HUES48 (cell line): ENCODE measurements at regions not wholly inside any gene's neighbourhood (a gene's known extent, or its start where the extent isn't known, plus 50 kb on each side); places are given as distances from the start of the nearest gene placed in this dataset.

ENCODE experiments used
- H3K27ac ChIP-seq: one replicate; pipeline ENCODE4 v1.7.0; 2013; ENCODE audit warnings: low read depth, low read length, inconsistent platforms
- H3K27me3 ChIP-seq: 2 replicates; pipeline ENCODE4 v1.6.1; 2013; ENCODE audit warnings: mild to moderate bottlenecking, low read length; ENCODE audit not compliant: control insufficient read depth, insufficient read depth
- H3K36me3 ChIP-seq: 2 replicates; pipeline ENCODE4 v1.6.1; 2013; ENCODE audit warnings: low read length; ENCODE audit not compliant: control insufficient read depth, insufficient read depth
- H3K4me1 ChIP-seq: 2 replicates; pipeline ENCODE4 v1.6.1; 2013; ENCODE audit warnings: mild to moderate bottlenecking, low read length; ENCODE audit not compliant: control insufficient read depth, insufficient read depth
- H3K4me3 ChIP-seq: 2 replicates; pipeline ENCODE4 v1.5.1; 2013; ENCODE audit warnings: mild to moderate bottlenecking, low read depth, low read length
- H3K9ac ChIP-seq: 2 replicates; pipeline ENCODE4 v1.6.1; 2013; ENCODE audit warnings: mild to moderate bottlenecking, low read depth, low read length, moderate library complexity
- H3K9me3 ChIP-seq: 2 replicates; pipeline ENCODE4 v1.6.1; 2013; ENCODE audit warnings: low read length; ENCODE audit not compliant: control insufficient read depth, insufficient read depth

DNA sequence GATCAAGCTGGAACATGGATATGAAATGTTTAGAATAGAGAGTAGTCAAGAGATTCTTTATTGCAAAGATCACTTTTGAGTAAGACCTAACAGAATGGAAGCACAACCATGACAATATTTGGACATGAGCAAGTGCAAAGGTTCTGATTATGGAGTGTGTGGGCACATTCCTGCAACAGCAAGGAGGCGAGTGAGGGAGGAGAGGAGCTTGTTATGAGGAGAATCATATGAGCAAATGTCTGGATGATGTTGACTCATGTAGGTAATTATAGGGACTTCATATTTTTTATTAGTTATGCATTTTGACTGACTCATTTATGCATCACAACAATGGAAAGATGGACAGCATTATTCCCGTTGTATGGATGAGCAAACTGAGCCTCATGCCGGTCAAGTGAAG lies 100.8 kb upstream of the SLC35B3 start:
- no peak overlapping the region for H3K4me3 ChIP-seq
- no peaks in the 10 kb centered on the region for H3K4me1 ChIP-seq
- no peak overlapping the region for H3K9ac ChIP-seq
- H3K9me3 ChIP-seq: peaks cover 12% of the 10 kb centered on the region; the same call in 1 of the 2 replicates
- H3K36me3 ChIP-seq: no peaks in the 10 kb centered on the region
- H3K27me3 ChIP-seq: no peaks in the 10 kb centered on the region
- H3K27ac ChIP-seq: no peak overlapping the region

DNA sequence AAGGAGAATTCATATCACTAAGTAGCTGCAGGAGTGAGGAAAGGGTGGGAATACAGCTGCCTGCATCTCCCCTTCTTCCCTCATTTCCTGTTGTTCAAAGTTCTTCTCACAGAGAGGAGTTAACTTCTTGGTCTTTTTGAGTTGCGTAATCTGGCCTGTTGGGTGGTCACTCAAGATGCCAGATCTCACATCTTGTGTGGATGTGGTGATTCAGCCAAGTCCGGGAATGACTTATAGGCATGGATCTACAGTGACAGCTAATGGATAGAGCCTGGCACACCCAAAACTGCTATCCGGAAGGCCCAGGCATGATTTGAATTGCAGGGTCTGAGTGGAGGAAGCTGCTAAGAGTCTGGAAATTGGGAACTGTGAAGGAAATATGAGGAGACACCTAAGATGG lies 100.2 kb upstream of the SLC35B3 start:
- Histone ChIP-seq H3K9me3 (peaks cover 6% of the 10 kb centered on the region; the same call in 1 of the 2 replicates), H3K9ac (no peak overlapping the region), H3K27me3 (no peaks in the 10 kb centered on the region), H3K27ac (no peak overlapping the region), H3K4me3 (no peak overlapping the region), H3K4me1 (no peaks in the 10 kb centered on the region), H3K36me3 (no peaks in the 10 kb centered on the region)

DNA sequence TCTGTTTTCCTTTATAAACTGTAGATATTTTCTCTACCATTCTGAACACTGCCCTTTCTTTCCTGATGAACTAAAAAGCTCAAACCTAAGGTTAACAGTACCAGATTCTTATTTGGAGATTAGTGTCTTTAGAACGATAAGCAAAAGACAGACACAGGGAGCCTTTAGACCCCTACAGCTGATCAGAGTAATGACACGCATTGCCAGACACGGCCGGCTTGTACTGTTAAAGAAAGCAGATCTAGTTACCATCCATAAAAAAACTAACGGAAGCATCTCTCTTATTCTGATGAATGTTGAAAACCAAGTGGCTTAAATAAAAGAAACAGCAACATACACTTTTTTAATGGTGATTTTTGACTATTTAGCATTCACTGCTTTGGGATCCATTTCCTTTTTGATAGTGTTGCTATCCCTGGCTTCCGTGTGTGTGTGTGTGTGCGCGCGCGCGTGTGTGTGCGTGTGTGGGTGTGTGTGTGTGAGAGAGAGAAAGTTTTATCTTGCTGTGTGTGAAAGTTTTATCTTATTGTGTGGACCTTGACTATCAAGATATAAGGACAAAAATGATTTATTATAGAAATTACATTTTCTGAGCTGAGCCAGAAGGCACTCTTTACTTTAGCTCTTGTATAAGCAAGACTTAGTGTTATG lies 95.6 kb upstream of the SLC35B3 start:
- Histone ChIP-seq H3K4me1 (no peaks in the 10 kb centered on the region), H3K27ac (no peak overlapping the region), H3K36me3 (no peaks in the 10 kb centered on the region), H3K9me3 (no peaks in the 10 kb centered on the region), H3K4me3 (no peak overlapping the region), H3K9ac (no peak overlapping the region), H3K27me3 (no peaks in the 10 kb centered on the region)

DNA sequence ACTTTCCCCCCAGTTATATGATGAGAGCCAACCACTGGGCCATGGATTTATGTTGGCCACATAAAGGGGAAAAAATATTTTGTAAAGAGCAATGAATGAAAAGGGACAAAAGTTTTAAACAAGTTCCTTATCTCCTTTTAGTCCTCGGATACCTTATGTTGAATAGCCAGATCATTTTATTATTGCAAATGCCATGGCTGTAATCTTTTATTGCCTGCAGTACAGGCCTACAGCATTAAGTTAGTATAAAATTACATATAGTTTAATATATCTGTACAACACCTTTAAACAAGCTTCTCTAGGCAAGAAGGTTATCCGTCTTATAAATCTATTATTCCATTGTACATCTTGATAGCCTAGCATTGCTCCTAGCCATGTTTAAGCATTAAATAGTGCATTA lies 93.9 kb upstream of the SLC35B3 start:
- H3K27ac ChIP-seq: no peak overlapping the region
- H3K9ac ChIP-seq: no peak overlapping the region
- H3K4me1 ChIP-seq: no peaks in the 10 kb centered on the region
- no peaks in the 10 kb centered on the region for H3K9me3 ChIP-seq
- no peak overlapping the region for H3K4me3 ChIP-seq
- H3K36me3 ChIP-seq: no peaks in the 10 kb centered on the region
- H3K27me3 ChIP-seq: no peaks in the 10 kb centered on the region

DNA sequence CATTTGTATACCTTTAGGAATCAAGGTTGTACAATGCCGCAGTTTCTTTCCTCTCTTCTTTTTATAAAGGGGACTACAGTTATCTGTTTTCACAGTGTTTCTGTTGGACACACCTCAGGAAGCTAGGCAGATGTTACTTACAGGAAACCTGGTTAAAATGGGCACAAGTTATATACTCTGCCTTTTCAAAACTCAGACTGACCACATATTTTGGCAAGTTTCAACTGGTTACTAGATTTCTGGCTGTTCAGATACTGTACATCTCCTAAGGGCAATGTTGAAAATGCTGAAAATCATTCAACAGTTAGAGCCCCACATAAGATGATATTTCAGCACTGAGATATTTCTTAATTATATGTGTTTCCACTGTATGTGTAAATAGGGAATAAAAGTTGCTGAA lies 92.5 kb upstream of the SLC35B3 start:
- H3K4me1 ChIP-seq: no peaks in the 10 kb centered on the region
- H3K27me3 ChIP-seq: no peaks in the 10 kb centered on the region
- no peaks in the 10 kb centered on the region for H3K9me3 ChIP-seq
- H3K27ac ChIP-seq: no peak overlapping the region
- H3K36me3 ChIP-seq: no peaks in the 10 kb centered on the region
- no peak overlapping the region for H3K4me3 ChIP-seq
- no peak overlapping the region for H3K9ac ChIP-seq

DNA sequence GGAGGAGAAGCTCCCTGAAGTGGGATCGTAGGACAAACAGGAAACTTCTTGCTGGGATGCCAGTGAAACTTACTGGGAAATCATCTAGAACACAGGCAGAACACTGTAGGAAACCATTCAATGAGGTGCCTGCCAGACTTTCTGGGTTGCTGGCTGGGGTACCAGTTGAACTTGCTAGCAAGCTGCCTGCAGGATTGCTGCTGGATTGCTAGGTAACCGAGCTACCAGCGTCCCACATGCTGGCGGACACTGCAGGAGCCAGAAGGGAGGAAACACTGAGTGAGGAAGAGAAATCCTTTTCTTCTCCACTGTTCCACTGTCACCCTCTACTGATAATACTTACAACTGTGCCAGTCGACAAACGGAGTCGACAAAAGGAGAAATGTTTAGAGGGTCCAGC lies 91.3 kb upstream of the SLC35B3 start:
- Histone ChIP-seq H3K9ac (no peak overlapping the region), H3K27me3 (no peaks in the 10 kb centered on the region), H3K9me3 (no peaks in the 10 kb centered on the region), H3K4me1 (no peaks in the 10 kb centered on the region), H3K36me3 (no peaks in the 10 kb centered on the region), H3K4me3 (no peak overlapping the region), H3K27ac (no peak overlapping the region)

DNA sequence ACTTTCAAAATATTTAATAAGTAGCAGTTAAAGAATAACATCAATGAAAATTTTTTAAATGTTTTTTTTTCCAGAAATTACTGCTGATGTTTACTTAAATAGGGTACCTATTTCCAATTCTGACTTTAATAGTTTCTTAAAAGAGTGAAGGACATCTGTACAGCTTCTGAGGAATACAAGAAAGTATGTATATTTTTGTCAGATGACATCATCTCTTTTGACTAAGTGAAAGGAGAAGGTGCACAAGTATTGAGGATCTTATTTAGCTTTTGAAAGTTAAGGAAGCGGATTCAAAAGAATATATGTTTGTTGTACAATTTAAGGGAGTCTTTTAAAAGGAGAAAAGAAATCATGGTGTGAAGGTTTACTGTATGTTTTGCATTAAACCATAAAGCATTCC lies 90.0 kb upstream of the SLC35B3 start:
- Histone ChIP-seq H3K36me3 (no peaks in the 10 kb centered on the region), H3K27ac (no peak overlapping the region), H3K9ac (no peak overlapping the region), H3K27me3 (no peaks in the 10 kb centered on the region), H3K9me3 (no peaks in the 10 kb centered on the region), H3K4me1 (no peaks in the 10 kb centered on the region), H3K4me3 (no peak overlapping the region)

DNA sequence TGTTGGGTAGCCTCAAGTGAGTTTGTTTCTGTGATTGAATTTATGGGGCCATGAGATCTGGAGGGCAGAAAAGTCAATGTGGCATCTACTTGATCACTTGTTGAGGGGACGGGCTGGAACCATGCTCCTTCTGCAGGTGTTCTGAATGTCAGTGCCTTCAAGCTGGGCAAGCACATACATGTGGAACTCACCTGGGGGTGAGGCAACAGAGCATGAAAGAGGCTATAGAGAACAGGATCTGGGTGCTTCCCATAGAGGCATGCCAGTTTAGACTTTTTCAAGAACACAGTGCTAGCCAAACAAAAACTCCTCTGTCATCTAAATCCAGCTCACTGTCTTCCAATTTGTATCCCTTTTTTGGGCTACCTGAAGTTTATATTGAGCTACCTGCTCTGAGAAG lies 77.8 kb upstream of the SLC35B3 start:
- H3K36me3 ChIP-seq: no peaks in the 10 kb centered on the region
- no peak overlapping the region for H3K4me3 ChIP-seq
- no peaks in the 10 kb centered on the region for H3K27me3 ChIP-seq
- H3K9me3 ChIP-seq: no peaks in the 10 kb centered on the region
- H3K4me1 ChIP-seq: 0 out of 2 replicates have a peak, but pooled peaks cover 3% of the 10 kb centered on the region
- no peak overlapping the region for H3K9ac ChIP-seq
- H3K27ac ChIP-seq: no peak overlapping the region

DNA sequence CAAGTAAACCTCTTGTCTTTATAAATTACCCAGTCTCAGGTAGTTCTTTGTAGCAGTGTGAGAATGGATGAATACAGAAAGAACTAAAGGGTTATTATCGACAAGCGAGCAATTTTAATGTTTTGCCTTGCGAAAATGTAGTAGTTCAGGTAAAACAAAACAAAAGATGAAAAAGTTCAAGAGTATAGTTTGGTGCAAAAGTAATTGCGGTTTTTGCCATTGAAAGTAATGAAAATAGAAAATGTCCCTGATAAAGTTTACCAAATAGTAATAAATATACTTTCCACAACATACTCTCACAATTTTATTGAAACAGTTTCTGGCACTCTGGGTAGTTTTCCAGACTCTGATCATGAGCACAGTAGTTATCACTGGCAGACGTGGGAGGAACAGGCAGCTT lies 71.9 kb upstream of the SLC35B3 start:
- H3K27me3 ChIP-seq: no peaks in the 10 kb centered on the region
- peaks cover 28% of the 10 kb centered on the region for H3K4me1 ChIP-seq
- H3K36me3 ChIP-seq: no peaks in the 10 kb centered on the region
- no peaks in the 10 kb centered on the region for H3K9me3 ChIP-seq
- no peak overlapping the region for H3K27ac ChIP-seq
- no peak overlapping the region for H3K4me3 ChIP-seq
- no peak overlapping the region for H3K9ac ChIP-seq

DNA sequence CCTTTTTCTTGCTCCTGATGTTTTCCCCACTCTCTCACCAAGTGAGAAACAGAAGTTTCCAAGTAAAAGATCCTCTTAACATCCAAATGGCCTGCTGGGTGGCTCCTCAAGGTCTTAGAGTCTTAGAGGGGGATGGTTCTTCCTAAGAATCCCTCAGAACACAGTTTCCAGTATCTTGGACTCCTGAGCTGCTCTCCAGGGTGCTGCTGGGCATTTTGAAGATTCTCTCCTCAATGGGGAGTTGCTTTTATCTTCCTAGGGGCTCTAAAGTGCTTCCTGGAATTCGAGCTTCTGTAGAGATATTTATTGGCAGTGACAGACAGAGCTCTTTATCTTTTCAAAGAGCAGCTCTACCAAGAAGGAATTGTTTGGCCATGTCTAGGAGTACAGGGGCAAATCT lies 70.8 kb upstream of the SLC35B3 start:
- H3K9me3 ChIP-seq: no peaks in the 10 kb centered on the region

DNA sequence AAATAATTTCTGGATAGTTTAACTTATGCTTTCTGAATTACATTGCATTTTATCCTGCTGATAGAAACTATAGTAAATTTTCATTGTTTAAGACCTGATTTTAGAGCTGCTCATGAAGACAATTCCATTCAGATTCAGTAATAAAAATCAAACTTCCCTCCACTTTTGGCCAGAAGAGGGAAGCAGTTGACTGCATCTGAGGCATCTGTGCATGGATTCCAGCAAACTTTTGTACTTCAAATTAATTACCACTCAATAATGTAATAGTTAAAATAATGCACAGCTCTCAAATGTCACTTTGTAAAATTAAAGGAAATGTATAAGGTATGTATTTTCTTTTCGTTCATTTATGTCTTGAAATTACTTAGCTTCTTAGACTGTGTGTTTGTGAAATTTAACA lies 64.2 kb upstream of the SLC35B3 start:
- Histone ChIP-seq H3K9ac (no peak overlapping the region), H3K27me3 (no peaks in the 10 kb centered on the region), H3K4me1 (peaks cover 13% of the 10 kb centered on the region), H3K27ac (no peak overlapping the region), H3K4me3 (no peak overlapping the region), H3K36me3 (no peaks in the 10 kb centered on the region), H3K9me3 (no peaks in the 10 kb centered on the region)

More for the DNA sequence above, 70.8 kb upstream of the SLC35B3 start:
- peaks cover 28% of the 10 kb centered on the region for H3K4me1 ChIP-seq
- no peak overlapping the region for H3K4me3 ChIP-seq
- H3K9ac ChIP-seq: no peak overlapping the region
- H3K36me3 ChIP-seq: no peaks in the 10 kb centered on the region
- no peaks in the 10 kb centered on the region for H3K27me3 ChIP-seq
- peak overlapping the region; percentile 0 for H3K27ac ChIP-seq

DNA sequence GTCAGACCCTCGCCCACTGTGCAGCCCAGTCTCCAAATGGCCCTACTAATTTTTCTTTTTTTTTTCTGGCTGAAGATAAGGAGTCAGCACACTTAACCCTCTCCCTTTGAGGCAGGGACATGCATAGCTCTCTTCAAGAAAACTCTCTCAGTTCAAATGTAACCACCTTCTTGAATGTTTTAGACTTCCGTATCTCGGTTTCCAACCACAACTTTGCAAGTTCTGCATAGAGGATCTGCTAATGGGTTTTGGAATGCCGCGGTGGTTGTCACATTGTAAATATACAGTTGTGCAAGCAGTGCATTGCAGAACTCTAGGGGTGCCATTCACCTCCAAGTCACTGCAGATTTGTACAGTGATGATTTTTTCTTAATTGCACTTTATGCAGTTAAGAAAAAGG lies 59.4 kb upstream of the SLC35B3 start:
- no peak overlapping the region for H3K4me3 ChIP-seq
- H3K27ac ChIP-seq: no peak overlapping the region
- H3K36me3 ChIP-seq: no peaks in the 10 kb centered on the region
- no peak overlapping the region for H3K9ac ChIP-seq
- no peaks in the 10 kb centered on the region for H3K27me3 ChIP-seq
- no peaks in the 10 kb centered on the region for H3K9me3 ChIP-seq
- H3K4me1 ChIP-seq: no peaks in the 10 kb centered on the region
